Left ventricle myocardium inferior (tissue), 1 donor: ENCODE measurements at regions not wholly inside any gene's neighbourhood (a gene's known extent, or its start where the extent isn't known, plus 50 kb on each side); places are given as distances from the start of the nearest gene placed in this dataset.

ENCODE experiments used
- DNase-seq: peaks from one replicate; pipeline ENCODE4 v3.0.0-alpha.2; 2020
- H3K27ac ChIP-seq: fragments of 200-600 bp; replicated peaks from 2 replicates; pipeline ENCODE4 v1.8.0; 2021
- H3K27me3 ChIP-seq: fragments of 200-600 bp; 2 replicates; pipeline ENCODE4 v1.8.0; 2021; ENCODE audit warnings: low read depth
- H3K36me3 ChIP-seq: fragments of 200-600 bp; 2 replicates; pipeline ENCODE4 v1.8.0; 2021
- H3K4me1 ChIP-seq: fragments of 200-600 bp; 2 replicates; pipeline ENCODE4 v1.8.0; 2021
- H3K4me3 ChIP-seq: fragments of 200-600 bp; 2 replicates; pipeline ENCODE4 v1.8.0; 2021; ENCODE audit warnings: mild to moderate bottlenecking, moderate library complexity
- H3K9me3 ChIP-seq: fragments of 200-600 bp; replicated peaks from 2 replicates; pipeline ENCODE4 v1.8.0; 2021
- CTCF ChIP-seq: fragments of 200-600 bp; IDR thresholded peaks from 2 replicates; pipeline ENCODE4 v1.8.0; 2021; ENCODE audit warnings: antibody characterized with exemption, mild to moderate bottlenecking, borderline replicate concordance
- intact Hi-C: fragments of 100-400 bp; cut with micrococcal nuclease; formaldehyde crosslinking; loops from one replicate; pipeline ENCODE4 v1.11.0; 2022
- donor health status: DM: no; HTN: yes; CAD: no; lungs with severe emphysema.

GRCh38 chr2:181312515-181312927 lies 144.7 kb upstream of the ITGA4 start:
- H3K27ac ChIP-seq: no peak overlapping the region
- intact Hi-C loops: no loop called here

GRCh38 chr2:181313845-181314244 lies 143.3 kb upstream of the ITGA4 start:
- intact Hi-C loops: no loop called here
- no peaks in the 10 kb centered on the region for H3K36me3 ChIP-seq
- TF ChIP-seq CTCF: no peak
- no peaks in the 10 kb centered on the region for H3K9me3 ChIP-seq
- H3K27me3 ChIP-seq: no peaks in the 10 kb centered on the region
- no peak overlapping the region for H3K4me3 ChIP-seq
- H3K27ac ChIP-seq: no peak overlapping the region
- no peak for DNase-seq
- H3K4me1 ChIP-seq: peaks cover 8% of the 10 kb centered on the region

More at GRCh38 chr2:181312515-181312927, 144.7 kb upstream of the ITGA4 start:
- TF ChIP-seq CTCF: no peak
- Histone ChIP-seq H3K9me3 (no peaks in the 10 kb centered on the region), H3K4me3 (no peak overlapping the region), H3K27me3 (no peaks in the 10 kb centered on the region), H3K36me3 (no peaks in the 10 kb centered on the region), H3K4me1 (peaks cover 8% of the 10 kb centered on the region)
- no peak for DNase-seq

- Histone ChIP-seq H3K4me1 (peaks cover 2% of the 10 kb centered on the region), H3K36me3 (no peaks in the 10 kb centered on the region), H3K9me3 (no peaks in the 10 kb centered on the region), H3K27ac (no peak overlapping the region), H3K4me3 (no peak overlapping the region), H3K27me3 (no peaks in the 10 kb centered on the region)
- TF ChIP-seq CTCF: no peak
- intact Hi-C loops: no loop called here
- no peak for DNase-seq
Measured at GRCh38 chr2:181314551-181314950, 142.6 kb upstream of the ITGA4 start.

GRCh38 chr2:181317511-181317910 lies 139.7 kb upstream of the ITGA4 start:
- no peak overlapping the region for H3K27ac ChIP-seq
- H3K27me3 ChIP-seq: no peaks in the 10 kb centered on the region
- no peaks in the 10 kb centered on the region for H3K4me1 ChIP-seq
- H3K36me3 ChIP-seq: no peaks in the 10 kb centered on the region
- intact Hi-C loops: no loop called here
- DNase-seq: no peak
- no peaks in the 10 kb centered on the region for H3K9me3 ChIP-seq
- no peak for TF ChIP-seq CTCF
- H3K4me3 ChIP-seq: no peak overlapping the region

GRCh38 chr2:181318504-181319280 lies 138.5 kb upstream of the ITGA4 start:
- no peak for TF ChIP-seq CTCF
- DNase-seq: no peak
- no peaks in the 10 kb centered on the region for H3K4me1 ChIP-seq
- no peaks in the 10 kb centered on the region for H3K27me3 ChIP-seq
- intact Hi-C loops: no loop called here
- no peaks in the 10 kb centered on the region for H3K36me3 ChIP-seq
- H3K27ac ChIP-seq: no peak overlapping the region
- no peak overlapping the region for H3K4me3 ChIP-seq
- no peaks in the 10 kb centered on the region for H3K9me3 ChIP-seq
